GM10266 (cell line): ENCODE measurements at regions not wholly inside any gene's neighbourhood (a gene's known extent, or its start where the extent isn't known, plus 50 kb on each side); places are given as distances from the start of the nearest gene placed in this dataset.
"Not testable (repeated sequence)": the region's sequence is repeated elsewhere in the genome, so short reads cannot be mapped to it uniquely, and the experiment has no call there.

Experiments
- DNase-seq: peaks from one replicate; pipeline ENCODE4 v3.0.0; 2012; ENCODE audit errors: extremely low spot score
- TF ChIP-seq, protein P1 (sequence below): IDR thresholded peaks from 2 replicates; pipeline ENCODE4 v1.5.1; 2012; ENCODE audit warnings: mild to moderate bottlenecking, low read depth; ENCODE audit not compliant: control insufficient read depth, insufficient read depth; ENCODE audit errors: missing control alignments

- peak; percentile 6 for DNase-seq
- TF ChIP-seq, protein P1, sequence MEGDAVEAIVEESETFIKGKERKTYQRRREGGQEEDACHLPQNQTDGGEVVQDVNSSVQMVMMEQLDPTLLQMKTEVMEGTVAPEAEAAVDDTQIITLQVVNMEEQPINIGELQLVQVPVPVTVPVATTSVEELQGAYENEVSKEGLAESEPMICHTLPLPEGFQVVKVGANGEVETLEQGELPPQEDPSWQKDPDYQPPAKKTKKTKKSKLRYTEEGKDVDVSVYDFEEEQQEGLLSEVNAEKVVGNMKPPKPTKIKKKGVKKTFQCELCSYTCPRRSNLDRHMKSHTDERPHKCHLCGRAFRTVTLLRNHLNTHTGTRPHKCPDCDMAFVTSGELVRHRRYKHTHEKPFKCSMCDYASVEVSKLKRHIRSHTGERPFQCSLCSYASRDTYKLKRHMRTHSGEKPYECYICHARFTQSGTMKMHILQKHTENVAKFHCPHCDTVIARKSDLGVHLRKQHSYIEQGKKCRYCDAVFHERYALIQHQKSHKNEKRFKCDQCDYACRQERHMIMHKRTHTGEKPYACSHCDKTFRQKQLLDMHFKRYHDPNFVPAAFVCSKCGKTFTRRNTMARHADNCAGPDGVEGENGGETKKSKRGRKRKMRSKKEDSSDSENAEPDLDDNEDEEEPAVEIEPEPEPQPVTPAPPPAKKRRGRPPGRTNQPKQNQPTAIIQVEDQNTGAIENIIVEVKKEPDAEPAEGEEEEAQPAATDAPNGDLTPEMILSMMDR = peak; percentile 40
Measured at GRCh38 chrX:12080265-12080664, 58.0 kb upstream of the FRMPD4 start.

GRCh38 chrX:12082959-12083358 is 55.3 kb upstream of the FRMPD4 start:
- not testable (repeated sequence) for DNase-seq
